KOPT-K1 (cell line): ENCODE measurements at regions not wholly inside any gene's neighbourhood (a gene's known extent, or its start where the extent isn't known, plus 50 kb on each side); places are given as distances from the start of the nearest gene placed in this dataset.
"Not testable (repeated sequence)": the region's sequence is repeated elsewhere in the genome, so short reads cannot be mapped to it uniquely, and the experiment has no call there.

ENCODE experiments used
- H3K27ac ChIP-seq: fragments of 200-600 bp; sonication (generic); 2 replicates; pipeline ENCODE4 v1.5.1; 2016; ENCODE audit warnings: antibody characterized with exemption, mild to moderate bottlenecking, low read depth, low read length; ENCODE audit not compliant: poor library complexity, severe bottlenecking
- H3K36me3 ChIP-seq: fragments of 200-600 bp; sonication (generic); 2 replicates; pipeline ENCODE4 v1.5.1; 2017; ENCODE audit warnings: antibody characterized with exemption, mild to moderate bottlenecking, low read length, moderate library complexity; ENCODE audit not compliant: insufficient read depth
- H3K9me3 ChIP-seq: fragments of 200-600 bp; sonication (generic); 2 replicates; pipeline ENCODE4 v1.5.1; 2017; ENCODE audit warnings: antibody characterized with exemption, low read length, mild to moderate bottlenecking; ENCODE audit not compliant: insufficient read depth, poor library complexity, severe bottlenecking

GRCh38 chr2:90248400-90248799 lies 1556.9 kb downstream of the RPIA start:
- not testable (repeated sequence) for H3K27ac ChIP-seq, H3K36me3 ChIP-seq, H3K9me3 ChIP-seq

GRCh38 chr2:90250350-90250749 lies 1558.9 kb downstream of the RPIA start:
- H3K36me3 ChIP-seq, H3K9me3 ChIP-seq, H3K27ac ChIP-seq: not testable (repeated sequence)

- not testable (repeated sequence) for H3K9me3 ChIP-seq, H3K36me3 ChIP-seq, H3K27ac ChIP-seq
These were observed 1560.1 kb downstream of the RPIA start for GRCh38 chr2:90251576-90251975.

- not testable (repeated sequence) for H3K36me3 ChIP-seq, H3K27ac ChIP-seq, H3K9me3 ChIP-seq
These were observed 1561.8 kb downstream of the RPIA start for GRCh38 chr2:90253306-90253705.

- H3K27ac ChIP-seq, H3K9me3 ChIP-seq, H3K36me3 ChIP-seq: not testable (repeated sequence)
These were observed 1575.4 kb downstream of the RPIA start for GRCh38 chr2:90266888-90267287.

- H3K36me3 ChIP-seq, H3K27ac ChIP-seq, H3K9me3 ChIP-seq: not testable (repeated sequence)
These were observed 1596.3 kb downstream of the RPIA start for GRCh38 chr2:90287751-90288150.

GRCh38 chr2:90288396-90288795 lies 1596.9 kb downstream of the RPIA start:
- not testable (repeated sequence) for H3K27ac ChIP-seq, H3K36me3 ChIP-seq, H3K9me3 ChIP-seq

- not testable (repeated sequence) for H3K9me3 ChIP-seq, H3K27ac ChIP-seq, H3K36me3 ChIP-seq
These were observed 1598.0 kb downstream of the RPIA start for GRCh38 chr2:90289291-90289980.

GRCh38 chr2:90290701-90291100 lies 1599.2 kb downstream of the RPIA start:
- not testable (repeated sequence) for H3K9me3 ChIP-seq, H3K36me3 ChIP-seq, H3K27ac ChIP-seq

GRCh38 chr2:90291168-90291883 lies 1599.9 kb downstream of the RPIA start:
- not testable (repeated sequence) for H3K27ac ChIP-seq, H3K9me3 ChIP-seq, H3K36me3 ChIP-seq

- not testable (repeated sequence) for H3K9me3 ChIP-seq, H3K36me3 ChIP-seq, H3K27ac ChIP-seq
These were observed 1600.5 kb downstream of the RPIA start for GRCh38 chr2:90291934-90292333.

- H3K9me3 ChIP-seq, H3K36me3 ChIP-seq, H3K27ac ChIP-seq: not testable (repeated sequence)
These were observed 1601.0 kb downstream of the RPIA start for GRCh38 chr2:90292451-90292850.

- not testable (repeated sequence) for H3K27ac ChIP-seq, H3K9me3 ChIP-seq, H3K36me3 ChIP-seq
These were observed 1601.8 kb downstream of the RPIA start for GRCh38 chr2:90293224-90293623.

- not testable (repeated sequence) for H3K36me3 ChIP-seq, H3K9me3 ChIP-seq, H3K27ac ChIP-seq
These were observed 1602.3 kb downstream of the RPIA start for GRCh38 chr2:90293806-90294205.

GRCh38 chr2:90295036-90295750 lies 1603.7 kb downstream of the RPIA start:
- H3K36me3 ChIP-seq, H3K27ac ChIP-seq, H3K9me3 ChIP-seq: not testable (repeated sequence)

GRCh38 chr2:90296484-90296777 lies 1605.0 kb downstream of the RPIA start:
- H3K36me3 ChIP-seq, H3K27ac ChIP-seq, H3K9me3 ChIP-seq: not testable (repeated sequence)
